HL-60 (cell line): ENCODE measurements at regions not wholly inside any gene's neighbourhood (a gene's known extent, or its start where the extent isn't known, plus 50 kb on each side); places are given as distances from the start of the nearest gene placed in this dataset.
"Not testable (repeated sequence)": the region's sequence is repeated elsewhere in the genome, so short reads cannot be mapped to it uniquely, and the experiment has no call there.

Experiments
- GABPA ChIP-seq: IDR thresholded peaks from 2 replicates; pipeline ENCODE4 v1.6.1; 2012; ENCODE audit warnings: low read depth
- POLR2AphosphoS5 ChIP-seq: IDR thresholded peaks from 2 replicates; pipeline ENCODE4 v1.6.1; 2012; ENCODE audit warnings: low read depth
- SPI1 ChIP-seq: IDR thresholded peaks from 2 replicates; pipeline ENCODE4 v1.6.1; 2012; ENCODE audit warnings: low read depth, mild to moderate bottlenecking, borderline replicate concordance
- TF ChIP-seq, protein P1 (sequence below): IDR thresholded peaks from one replicate; pipeline ENCODE4 v1.5.1; 2011; ENCODE audit warnings: low read length, control low read depth, inconsistent platforms; ENCODE audit not compliant: insufficient read depth
- TF ChIP-seq, protein P2 (sequence below): IDR thresholded peaks from 2 replicates; pipeline ENCODE4 v1.6.1; 2012; ENCODE audit warnings: low read depth; ENCODE audit not compliant: insufficient replicate concordance

DNA sequence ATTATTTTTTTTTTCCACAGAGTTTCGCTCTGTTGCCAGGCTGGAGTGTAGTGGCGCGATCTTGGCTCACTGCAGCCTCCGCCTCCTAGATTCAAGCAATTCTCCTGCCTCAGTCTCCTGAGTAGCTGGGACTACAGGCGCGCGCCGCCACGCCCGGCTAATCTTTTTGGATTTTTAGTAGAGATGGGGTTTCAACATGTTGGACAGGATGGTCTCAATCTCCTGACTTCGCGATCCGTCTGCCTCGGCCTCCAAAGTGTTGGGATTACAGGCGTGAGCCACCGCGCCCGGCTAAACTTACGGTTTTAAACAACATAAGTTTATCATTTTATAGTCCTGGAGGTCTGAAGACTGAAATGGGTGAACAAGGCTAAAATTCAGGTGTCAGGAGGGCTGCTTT lies 133.9 kb downstream of the AREG start:
- TF ChIP-seq, protein P1, sequence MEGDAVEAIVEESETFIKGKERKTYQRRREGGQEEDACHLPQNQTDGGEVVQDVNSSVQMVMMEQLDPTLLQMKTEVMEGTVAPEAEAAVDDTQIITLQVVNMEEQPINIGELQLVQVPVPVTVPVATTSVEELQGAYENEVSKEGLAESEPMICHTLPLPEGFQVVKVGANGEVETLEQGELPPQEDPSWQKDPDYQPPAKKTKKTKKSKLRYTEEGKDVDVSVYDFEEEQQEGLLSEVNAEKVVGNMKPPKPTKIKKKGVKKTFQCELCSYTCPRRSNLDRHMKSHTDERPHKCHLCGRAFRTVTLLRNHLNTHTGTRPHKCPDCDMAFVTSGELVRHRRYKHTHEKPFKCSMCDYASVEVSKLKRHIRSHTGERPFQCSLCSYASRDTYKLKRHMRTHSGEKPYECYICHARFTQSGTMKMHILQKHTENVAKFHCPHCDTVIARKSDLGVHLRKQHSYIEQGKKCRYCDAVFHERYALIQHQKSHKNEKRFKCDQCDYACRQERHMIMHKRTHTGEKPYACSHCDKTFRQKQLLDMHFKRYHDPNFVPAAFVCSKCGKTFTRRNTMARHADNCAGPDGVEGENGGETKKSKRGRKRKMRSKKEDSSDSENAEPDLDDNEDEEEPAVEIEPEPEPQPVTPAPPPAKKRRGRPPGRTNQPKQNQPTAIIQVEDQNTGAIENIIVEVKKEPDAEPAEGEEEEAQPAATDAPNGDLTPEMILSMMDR = not testable (repeated sequence)
- TF ChIP-seq, protein P2, sequence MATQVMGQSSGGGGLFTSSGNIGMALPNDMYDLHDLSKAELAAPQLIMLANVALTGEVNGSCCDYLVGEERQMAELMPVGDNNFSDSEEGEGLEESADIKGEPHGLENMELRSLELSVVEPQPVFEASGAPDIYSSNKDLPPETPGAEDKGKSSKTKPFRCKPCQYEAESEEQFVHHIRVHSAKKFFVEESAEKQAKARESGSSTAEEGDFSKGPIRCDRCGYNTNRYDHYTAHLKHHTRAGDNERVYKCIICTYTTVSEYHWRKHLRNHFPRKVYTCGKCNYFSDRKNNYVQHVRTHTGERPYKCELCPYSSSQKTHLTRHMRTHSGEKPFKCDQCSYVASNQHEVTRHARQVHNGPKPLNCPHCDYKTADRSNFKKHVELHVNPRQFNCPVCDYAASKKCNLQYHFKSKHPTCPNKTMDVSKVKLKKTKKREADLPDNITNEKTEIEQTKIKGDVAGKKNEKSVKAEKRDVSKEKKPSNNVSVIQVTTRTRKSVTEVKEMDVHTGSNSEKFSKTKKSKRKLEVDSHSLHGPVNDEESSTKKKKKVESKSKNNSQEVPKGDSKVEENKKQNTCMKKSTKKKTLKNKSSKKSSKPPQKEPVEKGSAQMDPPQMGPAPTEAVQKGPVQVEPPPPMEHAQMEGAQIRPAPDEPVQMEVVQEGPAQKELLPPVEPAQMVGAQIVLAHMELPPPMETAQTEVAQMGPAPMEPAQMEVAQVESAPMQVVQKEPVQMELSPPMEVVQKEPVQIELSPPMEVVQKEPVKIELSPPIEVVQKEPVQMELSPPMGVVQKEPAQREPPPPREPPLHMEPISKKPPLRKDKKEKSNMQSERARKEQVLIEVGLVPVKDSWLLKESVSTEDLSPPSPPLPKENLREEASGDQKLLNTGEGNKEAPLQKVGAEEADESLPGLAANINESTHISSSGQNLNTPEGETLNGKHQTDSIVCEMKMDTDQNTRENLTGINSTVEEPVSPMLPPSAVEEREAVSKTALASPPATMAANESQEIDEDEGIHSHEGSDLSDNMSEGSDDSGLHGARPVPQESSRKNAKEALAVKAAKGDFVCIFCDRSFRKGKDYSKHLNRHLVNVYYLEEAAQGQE = not testable (repeated sequence)
- not testable (repeated sequence) for TF ChIP-seq POLR2AphosphoS5, SPI1, GABPA
